ENCODE measurements at regions not wholly inside any gene's neighbourhood (a gene's known extent, or its start where the extent isn't known, plus 50 kb on each side); places are given as distances from the start of the nearest gene placed in this dataset.

DNA sequence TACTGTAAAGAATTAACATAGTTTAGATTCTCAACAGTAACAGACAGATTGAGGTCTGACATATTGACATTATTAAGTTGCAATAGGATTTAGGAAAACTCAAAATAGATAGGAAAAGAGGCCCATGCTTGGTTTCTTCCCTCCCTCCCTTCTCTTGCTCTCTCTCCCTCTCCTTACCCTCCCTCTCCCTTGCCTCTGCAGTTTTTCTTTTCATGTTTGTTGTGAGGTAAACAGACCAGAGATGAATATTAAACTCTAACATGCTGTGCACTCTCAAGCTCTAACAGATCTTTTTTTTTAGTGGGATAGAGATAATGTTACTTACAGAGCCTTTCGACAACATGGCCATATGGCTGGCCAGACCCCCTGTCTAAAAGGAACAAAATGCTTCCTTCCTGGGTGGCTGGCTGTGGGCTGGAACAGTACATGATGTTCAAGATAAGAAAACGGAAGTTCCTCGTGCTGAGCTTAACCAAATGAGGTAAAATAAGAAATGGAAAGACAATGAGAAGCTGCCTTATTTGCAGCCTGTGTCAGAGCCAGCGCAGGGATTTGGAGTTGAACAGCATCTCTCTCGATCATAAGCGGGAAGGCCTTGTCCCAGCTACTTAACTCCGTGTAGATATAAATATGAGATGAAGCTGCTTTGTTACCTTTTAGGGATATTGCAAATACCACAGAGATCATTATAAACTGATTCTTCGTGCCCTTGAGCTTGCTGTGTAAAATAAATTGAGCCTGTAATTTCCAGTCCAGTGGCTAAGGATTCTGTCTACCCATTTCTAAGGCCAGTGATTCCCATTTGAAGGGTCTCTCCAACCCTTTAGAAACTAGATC is 391.9 kb upstream of the NPVF start:
- H3K9me3 Mint-ChIP-seq: no peaks in the 10 kb centered on the region
- peaks cover 0 to 6% of the 10 kb centered on the region in 2 donors for H3K27me3 Mint-ChIP-seq
- no peak for ATAC-seq
- H3K36me3 Mint-ChIP-seq: no peaks in the 10 kb centered on the region
- no peak overlapping the region for H3K27ac Mint-ChIP-seq
- H3K4me1 Mint-ChIP-seq (ENCODE audit: low read depth in 2 of 2): peaks cover 5 to 9% of the 10 kb centered on the region in 2 donors
- DNase-seq (ENCODE audit: low spot score): no peak
- no peak overlapping the region for H3K4me3 Mint-ChIP-seq

- Mint-ChIP-seq H3K9me3 (no peaks in the 10 kb centered on the region), H3K36me3 (no peaks in the 10 kb centered on the region), H3K4me3 (no peak overlapping the region), H3K27ac (no peak overlapping the region), H3K4me1 (ENCODE audit: low read depth in 2 of 2) (peaks cover 5 to 9% of the 10 kb centered on the region in 2 donors), H3K27me3 (peaks cover 0 to 4% of the 10 kb centered on the region in 2 donors)
- ATAC-seq (no peak), DNase-seq (ENCODE audit: low spot score) (no peak)
These were observed 393.7 kb upstream of the NPVF start for GRCh38 chr7:25621993-25622392.

DNA sequence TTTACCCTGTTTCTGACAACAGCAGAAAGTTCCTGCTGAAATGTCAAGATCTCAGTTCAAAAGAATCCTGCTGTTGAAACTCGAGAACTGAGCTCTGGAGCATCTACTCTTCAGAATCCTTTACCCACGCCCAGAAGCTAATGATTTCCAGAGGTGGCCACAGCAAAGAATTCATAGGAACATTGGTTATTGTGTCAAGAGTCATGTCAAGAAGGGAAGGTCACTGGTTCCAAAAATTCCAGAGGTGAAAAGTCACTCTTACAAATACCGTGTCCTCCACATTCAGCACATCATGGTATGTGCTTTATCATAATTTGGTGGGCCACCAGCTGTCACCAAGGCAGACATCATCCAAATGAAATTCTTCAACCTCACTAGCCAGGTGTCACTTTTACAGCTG is 394.4 kb upstream of the NPVF start:
- H3K9me3 Mint-ChIP-seq: no peaks in the 10 kb centered on the region
- H3K36me3 Mint-ChIP-seq: no peaks in the 10 kb centered on the region
- H3K4me1 Mint-ChIP-seq (ENCODE audit: low read depth in 2 of 2): peaks cover 5 to 9% of the 10 kb centered on the region in 2 donors
- no peak for DNase-seq (ENCODE audit: low spot score)
- ATAC-seq: no peak
- no peak overlapping the region for H3K27ac Mint-ChIP-seq
- no peak overlapping the region for H3K4me3 Mint-ChIP-seq
- peaks cover 0 to 4% of the 10 kb centered on the region in 2 donors for H3K27me3 Mint-ChIP-seq

DNA sequence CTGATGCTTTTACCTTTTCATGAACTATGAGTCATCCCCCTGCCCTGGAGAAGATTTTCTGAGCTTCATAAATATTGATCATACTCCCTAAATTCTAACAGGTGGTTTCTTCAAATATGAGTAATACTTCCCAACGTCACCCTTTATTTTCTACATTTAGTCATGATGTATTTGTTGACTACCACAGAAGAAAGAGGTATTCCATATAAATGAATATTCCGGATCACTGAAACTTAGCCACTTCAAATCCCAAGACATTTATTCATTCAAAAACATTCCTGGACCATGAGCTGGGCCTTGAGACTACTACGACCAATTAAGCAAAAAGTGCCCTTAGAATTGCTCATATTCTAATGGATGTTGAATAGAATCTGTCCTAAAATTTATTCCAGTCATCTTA is 395.8 kb upstream of the NPVF start:
- no peaks in the 10 kb centered on the region for H3K36me3 Mint-ChIP-seq
- ATAC-seq: no peak

GRCh38 chr7:25624833-25625232 is 396.5 kb upstream of the NPVF start:
- H3K4me1 Mint-ChIP-seq (ENCODE audit: low read depth in 2 of 2): peaks cover 5 to 9% of the 10 kb centered on the region in 2 donors

More for the DNA sequence above, 395.8 kb upstream of the NPVF start:
- no peak for DNase-seq (ENCODE audit: low spot score)
- Mint-ChIP-seq H3K27ac (no peak overlapping the region), H3K27me3 (peaks cover 0 to 4% of the 10 kb centered on the region in 2 donors), H3K4me3 (no peak overlapping the region), H3K9me3 (no peaks in the 10 kb centered on the region), H3K4me1 (ENCODE audit: low read depth in 2 of 2) (peaks cover 5 to 9% of the 10 kb centered on the region in 2 donors)

DNA sequence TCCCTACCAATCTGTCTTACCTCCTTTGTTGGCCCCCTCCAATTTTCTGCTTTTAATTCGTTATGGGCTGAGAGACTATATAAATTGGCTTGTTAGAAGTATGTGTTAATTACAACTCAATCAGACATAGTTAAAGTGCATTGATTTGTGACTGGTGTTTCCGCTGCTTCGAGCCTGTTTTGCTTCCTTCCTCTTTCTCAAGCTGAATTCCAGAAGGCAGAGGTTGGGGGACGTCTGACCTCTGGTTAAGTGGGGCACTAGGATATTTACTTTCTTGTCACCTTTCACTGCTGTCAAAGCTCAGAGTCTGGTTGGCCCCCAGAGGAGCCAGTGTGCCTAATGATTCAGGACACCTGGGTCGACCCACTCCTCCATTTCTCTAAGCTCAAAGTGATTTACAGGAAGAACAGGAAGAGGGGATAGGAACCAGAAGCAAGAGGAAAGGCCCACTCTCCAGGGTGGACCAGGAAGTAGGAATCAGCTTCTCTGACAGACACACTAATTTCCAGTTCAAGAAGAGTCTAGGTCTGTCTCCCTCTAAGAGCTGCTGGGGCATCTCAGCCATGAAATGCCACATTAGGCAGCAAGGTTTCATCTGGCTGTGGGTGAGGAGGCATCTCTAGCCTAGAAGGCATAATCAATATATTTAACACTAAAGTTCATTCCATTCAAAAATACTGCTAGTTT is 397.2 kb upstream of the NPVF start:
- ATAC-seq (no peak), DNase-seq (ENCODE audit: low spot score) (no peak)
- Mint-ChIP-seq H3K4me1 (ENCODE audit: low read depth in 2 of 2) (peaks cover 0 to 4% of the 10 kb centered on the region in 2 donors), H3K36me3 (no peaks in the 10 kb centered on the region), H3K9me3 (no peaks in the 10 kb centered on the region), H3K27ac (no peak overlapping the region), H3K4me3 (no peak overlapping the region), H3K27me3 (peaks cover 0 to 4% of the 10 kb centered on the region in 2 donors)

More at GRCh38 chr7:25624833-25625232, 396.5 kb upstream of the NPVF start:
- Mint-ChIP-seq H3K27me3 (peaks cover 0 to 4% of the 10 kb centered on the region in 2 donors), H3K9me3 (no peaks in the 10 kb centered on the region), H3K27ac (no peak overlapping the region), H3K36me3 (no peaks in the 10 kb centered on the region), H3K4me3 (no peak overlapping the region)
- ATAC-seq: no peak
- DNase-seq (ENCODE audit: low spot score): no peak

- no peak overlapping the region for H3K27ac Mint-ChIP-seq
- DNase-seq (ENCODE audit: low spot score): no peak
These were observed 398.3 kb upstream of the NPVF start for GRCh38 chr7:25626451-25627131.

DNA sequence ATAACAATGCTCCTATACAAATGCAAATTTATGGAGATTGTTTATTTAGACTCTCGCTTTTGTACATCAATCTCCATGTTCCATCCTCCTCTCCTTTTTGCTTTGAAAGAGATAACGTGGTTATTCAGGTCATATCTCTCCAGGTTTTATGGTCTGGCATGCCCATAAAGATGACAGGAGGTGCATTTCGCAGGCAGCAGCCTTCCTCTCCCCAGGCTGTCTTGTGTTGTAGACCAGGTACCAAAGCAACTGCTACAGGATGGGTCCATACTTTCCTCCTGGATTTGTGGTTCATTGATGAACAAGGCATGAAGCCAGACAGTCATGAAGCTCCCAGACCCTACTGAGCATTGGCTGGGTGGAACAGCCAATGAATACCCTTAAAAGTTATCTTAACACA is 400.2 kb upstream of the NPVF start:
- no peaks in the 10 kb centered on the region for H3K36me3 Mint-ChIP-seq

More at GRCh38 chr7:25626451-25627131, 398.3 kb upstream of the NPVF start:
- Mint-ChIP-seq H3K9me3 (no peaks in the 10 kb centered on the region), H3K4me3 (no peak overlapping the region), H3K27me3 (peaks cover 0 to 4% of the 10 kb centered on the region in 2 donors), H3K4me1 (ENCODE audit: low read depth in 2 of 2) (no peaks in the 10 kb centered on the region), H3K36me3 (no peaks in the 10 kb centered on the region)
- no peak for ATAC-seq

DNA sequence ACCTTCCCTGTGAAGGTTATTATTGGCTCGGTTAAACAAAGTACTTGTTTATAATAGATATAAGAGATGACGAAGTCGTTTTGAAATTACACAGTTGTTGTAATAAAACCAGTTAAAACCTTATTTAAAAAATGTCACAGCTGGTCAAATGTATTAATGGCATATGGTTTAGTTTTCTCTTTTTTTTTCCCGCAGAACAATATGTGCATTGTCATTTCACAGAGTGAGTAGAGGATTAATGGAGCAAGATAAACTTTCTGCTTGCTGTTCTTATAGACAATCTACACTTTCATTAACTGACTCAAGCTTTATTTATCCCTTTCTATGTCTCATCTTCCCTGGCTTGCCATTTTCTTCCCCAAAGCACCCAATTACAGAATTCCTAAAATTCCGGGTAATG is 404.3 kb upstream of the NPVF start:
- H3K27me3 Mint-ChIP-seq: peaks cover 5 to 7% of the 10 kb centered on the region in 2 donors
- ATAC-seq (no peak), DNase-seq (ENCODE audit: low spot score) (no peak)
- no peaks in the 10 kb centered on the region for H3K36me3 Mint-ChIP-seq
- H3K9me3 Mint-ChIP-seq: no peaks in the 10 kb centered on the region
- H3K4me1 Mint-ChIP-seq (ENCODE audit: low read depth in 2 of 2): no peaks in the 10 kb centered on the region
- H3K27ac Mint-ChIP-seq: no peak overlapping the region
- no peak overlapping the region for H3K4me3 Mint-ChIP-seq

More for the DNA sequence above, 400.2 kb upstream of the NPVF start:
- Mint-ChIP-seq H3K4me1 (ENCODE audit: low read depth in 2 of 2) (no peaks in the 10 kb centered on the region), H3K27me3 (peaks cover 2 to 5% of the 10 kb centered on the region in 2 donors), H3K9me3 (no peaks in the 10 kb centered on the region), H3K27ac (no peak overlapping the region), H3K4me3 (no peak overlapping the region)
- no peak for DNase-seq (ENCODE audit: low spot score)
- ATAC-seq: no peak

- no peak for ATAC-seq
These were observed 405.2 kb upstream of the NPVF start for GRCh38 chr7:25633426-25634036.

GRCh38 chr7:25636168-25636567 is 407.9 kb upstream of the NPVF start:
- Mint-ChIP-seq H3K27ac (no peak overlapping the region), H3K4me1 (ENCODE audit: low read depth in 2 of 2) (no peaks in the 10 kb centered on the region), H3K36me3 (no peaks in the 10 kb centered on the region), H3K9me3 (no peaks in the 10 kb centered on the region), H3K27me3 (peaks cover 5% of the 10 kb centered on the region in 2 donors), H3K4me3 (no peak overlapping the region)
- no peak for ATAC-seq
- DNase-seq (ENCODE audit: low spot score): no peak

More at GRCh38 chr7:25633426-25634036, 405.2 kb upstream of the NPVF start:
- Mint-ChIP-seq H3K4me3 (no peak overlapping the region), H3K27ac (no peak overlapping the region), H3K27me3 (peaks cover 5 to 7% of the 10 kb centered on the region in 2 donors), H3K9me3 (no peaks in the 10 kb centered on the region), H3K4me1 (ENCODE audit: low read depth in 2 of 2) (no peaks in the 10 kb centered on the region), H3K36me3 (no peaks in the 10 kb centered on the region)
- no peak for DNase-seq (ENCODE audit: low spot score)

DNA sequence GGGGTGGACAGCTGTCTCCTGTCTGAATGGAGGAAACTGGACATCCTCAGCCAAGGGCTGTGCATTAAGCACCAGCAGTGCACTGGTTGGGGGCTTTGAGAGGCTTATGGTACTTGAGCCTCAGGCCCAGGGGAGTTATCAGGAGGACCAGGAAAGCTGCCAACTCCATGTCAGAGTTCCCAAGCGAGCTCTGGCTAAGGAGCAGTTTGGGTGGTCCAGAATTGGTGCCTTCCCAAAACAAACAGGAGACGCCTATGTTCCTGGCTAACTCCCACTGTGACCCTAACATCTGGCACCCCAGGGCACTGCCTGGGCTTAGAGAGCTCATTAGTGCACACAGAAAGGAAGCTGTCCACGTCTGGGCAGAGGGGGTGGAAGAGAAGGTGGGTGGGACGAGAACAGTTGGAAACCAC is 408.6 kb upstream of the NPVF start:
- Mint-ChIP-seq H3K4me1 (ENCODE audit: low read depth in 2 of 2) (no peaks in the 10 kb centered on the region), H3K9me3 (no peaks in the 10 kb centered on the region), H3K27me3 (peaks cover 5% of the 10 kb centered on the region in 2 donors), H3K27ac (no peak overlapping the region), H3K36me3 (no peaks in the 10 kb centered on the region), H3K4me3 (no peak overlapping the region)
- no peak for ATAC-seq
- DNase-seq (ENCODE audit: low spot score): no peak

- DNase-seq (ENCODE audit: low spot score): no peak
- Mint-ChIP-seq H3K27me3 (peaks cover 5% of the 10 kb centered on the region in 2 donors), H3K36me3 (no peaks in the 10 kb centered on the region), H3K27ac (no peak overlapping the region), H3K4me1 (ENCODE audit: low read depth in 2 of 2) (no peaks in the 10 kb centered on the region), H3K4me3 (no peak overlapping the region), H3K9me3 (no peaks in the 10 kb centered on the region)
- no peak for ATAC-seq
These were observed 409.8 kb upstream of the NPVF start for GRCh38 chr7:25638068-25638467.
